Ureter (tissue), 1 donor: ENCODE measurements at regions not wholly inside any gene's neighbourhood (a gene's known extent, or its start where the extent isn't known, plus 50 kb on each side); places are given as distances from the start of the nearest gene placed in this dataset.

Source experiments
- DNase-seq: peaks from one replicate; pipeline ENCODE4 v3.0.0-alpha.2; 2020; ENCODE audit warnings: low spot score
- donor health status: DM: yes; HTN: yes; CAD: no.

DNA sequence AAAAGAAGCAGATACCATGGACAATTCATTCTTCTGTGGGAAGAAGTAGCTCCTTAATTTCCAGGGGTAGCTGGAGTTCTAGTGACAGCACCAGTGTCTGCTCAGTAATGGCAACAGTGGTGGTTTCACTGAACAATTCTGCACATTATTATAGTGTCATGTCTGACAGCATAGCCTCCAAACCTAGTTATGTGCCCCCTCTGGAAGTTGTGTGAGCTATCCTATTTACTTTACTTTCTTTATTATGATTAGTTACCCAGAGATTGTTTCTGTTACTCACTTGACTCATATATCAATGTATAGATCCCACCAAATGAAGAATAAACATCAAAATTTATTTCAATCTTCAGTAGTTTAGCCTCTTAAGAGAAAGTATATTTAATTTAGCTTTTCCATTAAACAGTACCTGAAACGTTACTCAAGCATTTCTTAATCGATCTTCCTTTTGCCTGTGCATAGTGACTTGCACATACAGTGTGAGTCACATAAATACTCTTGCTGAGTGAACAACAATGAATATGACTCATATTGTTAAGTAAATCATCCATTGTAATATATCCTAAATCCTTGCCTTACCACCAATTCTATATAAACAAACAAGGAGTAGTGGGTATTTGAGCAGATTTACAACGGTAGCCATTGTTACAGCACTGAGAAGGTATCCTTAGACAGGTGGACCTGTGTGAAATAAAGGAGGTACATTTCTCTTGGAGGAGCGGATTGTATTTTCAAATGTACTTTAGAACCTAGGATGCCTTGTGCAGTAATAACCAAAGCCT lies 534.7 kb downstream of the ANKRD50 start:
- no peak for DNase-seq

DNA sequence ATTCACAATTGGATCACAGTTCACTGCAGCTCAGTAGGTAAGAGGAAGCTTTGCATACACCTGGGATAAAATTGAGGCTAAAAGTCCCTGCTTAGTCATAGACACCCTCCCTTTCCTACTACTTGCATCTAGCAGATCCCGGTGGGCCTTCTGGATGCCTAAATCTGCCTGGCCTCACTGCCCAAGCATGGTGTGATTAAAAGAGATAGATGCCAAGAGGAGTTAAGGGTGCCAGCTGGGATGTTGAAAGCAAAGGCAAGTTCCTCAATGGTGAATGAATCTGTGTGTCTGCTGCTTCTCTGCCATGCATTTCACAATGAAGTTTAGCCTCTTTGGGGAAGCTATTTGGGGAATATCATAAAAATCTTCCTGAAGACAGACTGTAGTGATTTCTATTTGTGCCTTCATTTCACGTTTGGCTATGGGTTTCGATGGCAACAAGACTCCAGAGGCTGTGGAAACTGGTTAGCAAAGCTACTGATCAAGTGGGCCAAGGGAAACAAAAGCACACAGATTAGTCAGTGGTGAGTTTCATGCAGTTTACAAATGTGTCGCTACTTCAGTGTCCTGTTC lies 534.0 kb downstream of the ANKRD50 start:
- no peak for DNase-seq

DNA sequence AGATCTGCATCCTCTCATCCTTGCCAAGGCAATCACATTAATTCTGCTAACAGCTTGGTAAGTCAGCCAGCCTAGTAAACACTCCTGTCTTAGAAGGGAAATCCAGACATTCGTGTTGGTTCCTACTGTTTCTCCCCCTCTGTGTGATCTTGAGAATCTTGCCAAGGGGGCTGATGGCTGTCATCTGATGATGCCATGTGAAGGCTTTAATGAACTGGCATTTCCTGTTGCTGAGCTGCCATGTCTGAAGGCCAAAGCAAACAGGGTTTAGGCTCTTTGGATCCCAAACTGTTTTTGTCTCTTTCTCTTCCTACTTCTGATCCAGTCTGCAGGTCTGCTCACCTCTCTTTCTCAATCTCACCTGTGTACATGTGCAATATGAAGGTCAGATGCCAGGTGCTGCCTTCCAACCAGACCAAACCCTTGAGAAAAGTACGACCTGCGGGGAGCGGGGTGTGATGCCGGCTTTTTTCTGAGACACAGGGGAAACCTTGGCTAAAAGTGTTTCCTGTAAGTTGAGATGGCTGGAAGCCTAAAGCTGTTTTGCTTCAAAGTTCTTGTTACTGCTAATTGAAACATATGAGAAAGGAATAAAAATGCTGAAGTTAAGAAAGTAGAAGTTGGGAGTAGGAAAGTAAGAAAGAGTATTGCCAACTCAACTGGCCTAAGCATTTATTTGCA lies 532.9 kb downstream of the ANKRD50 start:
- DNase-seq: no peak

DNA sequence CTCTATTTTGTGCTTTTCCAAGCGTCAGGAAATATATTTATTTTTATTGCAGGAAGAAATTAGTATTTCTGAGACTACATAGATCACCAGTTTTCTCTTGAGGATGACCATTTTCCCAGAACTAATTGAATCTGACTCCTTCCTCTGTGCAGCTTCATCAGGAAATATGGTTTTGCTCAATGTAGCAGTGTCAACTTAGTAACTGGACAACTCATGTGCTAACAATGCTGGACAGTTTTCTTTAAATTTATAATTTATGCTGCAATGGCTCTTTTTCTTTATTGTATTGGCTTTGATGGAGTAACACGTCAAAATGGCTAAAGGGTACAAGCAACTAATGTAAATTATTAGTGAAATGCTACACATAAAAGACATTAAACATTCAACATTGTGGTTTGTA lies 531.5 kb downstream of the ANKRD50 start:
- DNase-seq: no peak

DNA sequence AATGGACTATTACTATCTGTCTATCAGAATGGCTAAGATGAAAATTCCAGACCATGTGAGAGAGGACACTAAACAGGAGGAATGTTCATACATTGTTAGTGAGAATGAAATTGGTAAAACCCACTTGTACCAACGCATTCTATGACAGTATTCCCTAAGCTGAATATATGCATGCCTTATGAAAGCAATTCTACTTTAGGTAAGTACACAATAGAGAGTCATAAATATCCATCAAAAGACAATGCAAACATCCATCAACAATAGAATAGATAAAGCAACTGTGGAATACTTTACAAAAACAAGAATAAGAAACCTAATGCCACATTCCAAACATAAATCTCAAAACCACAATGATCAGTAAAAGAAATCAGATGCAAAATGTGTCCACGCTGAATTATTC lies 529.3 kb downstream of the ANKRD50 start:
- DNase-seq: no peak

DNA sequence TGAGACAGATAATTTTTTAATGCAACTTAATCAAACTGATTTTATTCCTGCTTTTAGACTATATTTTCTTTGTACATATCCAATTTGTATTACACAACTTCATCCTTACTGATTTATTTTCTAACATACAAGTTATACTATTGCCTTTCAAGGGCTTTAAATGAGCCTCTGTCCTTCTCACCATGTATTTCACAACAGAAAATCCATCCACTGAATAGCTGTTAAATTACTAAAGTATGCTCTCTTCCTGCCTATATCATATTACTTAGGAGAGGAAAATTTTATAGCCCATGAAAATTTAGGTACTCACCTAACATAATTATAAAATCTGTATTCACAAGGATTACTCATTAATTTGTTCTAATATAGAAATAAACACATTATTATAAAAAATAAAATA lies 528.6 kb downstream of the ANKRD50 start:
- DNase-seq: no peak

DNA sequence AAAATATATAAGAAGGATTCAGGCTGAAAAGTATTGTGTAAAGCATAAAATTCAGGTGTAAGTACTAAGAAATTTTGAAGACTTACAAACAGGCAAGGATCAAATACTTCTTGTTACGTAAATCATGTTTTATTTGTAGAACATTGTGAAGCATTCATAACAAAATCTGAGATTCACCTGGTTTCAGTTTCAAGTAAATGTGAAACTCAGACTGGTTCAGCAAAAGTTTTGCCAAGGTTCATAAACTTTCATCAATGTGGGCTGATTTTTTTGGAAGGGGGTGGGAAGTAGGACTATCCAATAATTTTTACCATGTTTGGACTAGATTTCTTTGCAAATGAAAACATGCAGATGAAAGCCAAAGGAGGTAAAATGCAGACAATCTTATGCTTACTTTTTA lies 527.7 kb downstream of the ANKRD50 start:
- DNase-seq: no peak

DNA sequence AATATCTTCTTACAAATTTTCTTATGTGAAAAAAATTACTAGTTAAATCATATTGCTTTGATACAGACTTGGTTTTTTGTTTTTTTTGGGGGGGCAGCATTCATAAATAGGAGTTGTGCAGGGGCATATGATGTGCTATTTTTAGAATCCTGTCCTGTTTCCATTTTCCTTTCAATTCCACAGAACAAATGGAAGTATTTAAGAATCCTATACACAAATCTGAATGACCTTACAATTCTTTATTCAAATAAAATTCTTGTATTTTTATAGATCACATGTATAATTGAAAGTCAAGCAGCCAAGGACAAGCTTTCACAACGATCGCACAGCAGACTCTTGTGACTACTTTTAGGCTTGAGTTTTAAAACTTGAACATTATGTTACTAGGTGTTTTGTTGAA lies 523.9 kb downstream of the ANKRD50 start:
- DNase-seq: no peak

DNA sequence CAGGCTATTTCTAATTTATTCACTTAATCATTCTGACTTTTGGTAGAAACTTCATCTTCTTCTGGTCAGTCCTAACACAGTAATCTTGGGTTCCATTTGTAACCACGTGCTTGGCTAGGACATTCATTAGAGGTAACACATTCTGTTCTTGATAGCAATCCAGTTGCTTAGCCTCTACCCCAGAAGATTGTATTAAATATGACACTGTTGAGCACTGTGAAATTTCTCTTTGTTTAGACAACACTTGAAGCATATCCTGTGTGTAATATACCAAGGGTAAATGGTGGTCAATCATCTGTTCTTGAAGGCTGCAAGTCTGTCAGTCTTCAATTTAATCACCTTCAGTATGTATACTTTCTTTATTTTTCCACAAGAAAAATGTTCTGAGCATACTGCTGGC lies 523.0 kb downstream of the ANKRD50 start:
- no peak for DNase-seq

DNA sequence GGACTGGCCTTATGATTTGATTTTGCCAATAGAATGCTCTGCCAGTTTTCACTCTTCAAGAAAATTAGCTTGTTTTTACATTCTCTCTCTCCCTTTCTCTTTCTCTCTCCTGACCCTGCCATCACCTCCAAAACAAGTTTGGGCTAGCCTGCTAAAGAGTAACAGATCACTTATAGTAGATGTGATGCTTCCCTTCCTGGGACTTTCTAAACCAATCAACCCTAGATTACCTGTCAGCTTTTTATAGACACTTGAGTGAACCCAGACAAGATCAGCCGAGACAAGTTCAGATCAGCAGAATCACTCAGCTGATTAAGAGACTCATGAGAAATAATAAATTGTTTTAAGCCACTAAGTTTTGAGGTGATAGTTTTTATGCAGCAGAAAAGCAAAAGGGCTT lies 521.2 kb downstream of the ANKRD50 start:
- no peak for DNase-seq

DNA sequence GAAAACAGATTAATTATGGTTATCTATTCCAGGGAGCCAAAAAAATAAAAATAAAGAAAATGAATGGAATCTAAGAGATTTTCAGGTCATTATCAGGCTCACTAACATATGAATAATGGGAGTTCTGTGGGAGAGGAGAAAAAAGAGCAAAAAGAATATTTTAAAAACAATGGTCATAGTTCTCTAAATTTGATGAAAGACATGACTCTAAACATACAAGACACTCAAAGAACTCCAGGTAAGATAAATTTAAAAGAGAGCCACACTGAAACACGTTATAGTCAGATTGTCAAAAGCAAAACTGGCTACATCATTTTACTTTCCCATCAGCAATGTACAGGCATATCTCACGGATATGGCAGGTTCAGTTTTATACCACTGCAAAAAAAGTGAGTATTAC lies 520.0 kb downstream of the ANKRD50 start:
- no peak for DNase-seq

DNA sequence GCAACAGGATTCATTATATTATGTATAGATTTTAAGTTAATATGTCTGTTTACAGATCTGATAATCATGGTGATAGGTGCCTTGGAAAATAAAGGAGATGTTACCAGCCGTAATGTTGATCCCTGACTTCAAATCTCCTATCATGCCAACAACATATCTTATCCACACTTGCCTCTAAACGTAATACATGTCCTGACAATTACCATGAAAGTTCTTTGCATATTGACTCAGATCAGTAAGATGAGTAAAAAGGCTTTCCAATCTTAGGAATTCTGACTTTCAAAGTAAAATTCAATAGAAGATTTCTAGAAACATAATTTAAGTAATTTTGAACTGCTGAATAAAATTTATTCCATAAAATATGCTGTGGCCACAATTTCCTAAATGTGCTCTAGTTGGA lies 513.3 kb downstream of the ANKRD50 start:
- DNase-seq: no peak

DNA sequence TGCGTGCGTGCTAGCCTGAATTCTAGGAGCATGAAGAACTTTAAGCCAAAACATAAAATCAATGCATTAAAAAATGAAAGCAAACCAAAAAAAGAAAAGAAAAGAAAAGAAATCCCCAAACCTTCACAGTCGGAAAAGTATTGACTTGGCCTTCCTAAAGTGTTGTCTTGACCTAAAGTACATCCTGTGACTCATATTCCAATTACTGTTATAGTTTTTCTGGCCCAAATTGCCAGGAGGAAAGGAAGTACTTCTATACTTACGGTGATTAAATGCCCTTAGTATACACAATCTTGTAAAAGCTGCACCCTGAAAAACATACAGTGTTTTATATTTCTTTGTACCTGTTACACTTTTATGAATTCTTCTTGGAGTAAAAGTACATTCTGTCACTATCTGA lies 512.8 kb downstream of the ANKRD50 start:
- DNase-seq: no peak

DNA sequence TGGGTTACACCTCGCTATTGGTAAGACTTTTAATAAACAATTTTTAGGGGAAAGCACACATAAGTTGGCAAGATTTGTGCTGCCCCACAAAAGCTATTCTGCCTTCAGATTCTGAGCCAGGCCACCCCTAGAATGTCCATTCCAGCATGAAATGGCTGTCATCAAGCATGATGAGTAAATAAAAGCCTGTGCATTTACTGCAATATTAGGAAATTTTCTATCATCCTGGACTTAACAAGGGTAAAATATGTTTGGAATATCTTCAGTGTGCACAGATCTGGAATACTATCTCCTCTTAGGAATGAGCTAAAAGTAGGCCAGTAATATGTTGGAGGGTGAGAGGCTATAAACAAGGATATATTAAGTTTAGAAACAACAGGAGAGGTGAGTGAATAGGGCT lies 510.9 kb downstream of the ANKRD50 start:
- no peak for DNase-seq

DNA sequence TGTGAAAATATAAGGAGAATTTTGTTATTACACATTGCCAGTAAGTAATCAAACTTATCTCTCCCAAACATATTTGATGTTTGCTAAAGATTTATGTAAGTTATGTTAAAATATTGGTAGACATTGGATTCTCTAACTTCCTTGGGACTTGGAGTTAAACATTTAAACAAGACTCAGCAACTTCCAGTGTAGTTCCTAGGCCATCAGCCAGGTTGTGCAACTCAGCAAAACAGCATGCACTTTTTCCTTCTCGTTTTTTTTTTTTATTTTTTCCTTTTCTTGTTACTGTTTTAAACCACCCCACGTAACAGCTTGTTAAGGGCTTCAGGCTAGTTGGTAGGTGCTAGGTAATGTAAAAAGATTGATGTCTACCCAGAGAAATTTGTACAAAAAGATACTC lies 510.4 kb downstream of the ANKRD50 start:
- no peak for DNase-seq

DNA sequence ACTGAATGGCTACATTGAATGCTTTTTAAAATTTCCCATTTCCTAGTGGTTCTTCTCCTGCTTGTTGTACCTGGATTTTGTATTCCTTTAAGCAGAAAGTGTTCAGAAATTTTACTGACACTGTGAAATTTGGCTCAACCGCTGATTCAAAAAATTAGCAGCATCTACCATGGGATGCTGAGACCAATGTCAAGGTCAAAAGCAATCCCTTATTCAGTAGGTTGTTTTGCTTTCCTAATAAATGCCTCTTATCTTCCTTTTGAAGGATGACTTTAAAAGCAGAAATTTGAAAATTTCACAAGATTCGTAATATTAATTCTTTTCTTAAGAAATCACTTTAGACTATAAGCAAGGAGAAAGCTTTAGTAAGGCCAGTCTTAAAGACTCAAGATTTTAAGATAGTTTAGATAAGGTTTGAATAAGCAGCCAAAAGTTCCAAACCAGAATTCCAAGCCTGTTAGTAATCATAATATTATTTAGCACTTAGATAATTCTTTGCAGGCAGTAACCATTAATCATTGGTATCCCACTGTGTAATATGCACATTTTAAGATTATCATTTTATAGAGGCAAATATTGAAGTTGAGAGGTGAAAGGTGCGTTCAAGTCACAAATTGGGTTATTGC lies 508.8 kb downstream of the ANKRD50 start:
- DNase-seq: no peak

DNA sequence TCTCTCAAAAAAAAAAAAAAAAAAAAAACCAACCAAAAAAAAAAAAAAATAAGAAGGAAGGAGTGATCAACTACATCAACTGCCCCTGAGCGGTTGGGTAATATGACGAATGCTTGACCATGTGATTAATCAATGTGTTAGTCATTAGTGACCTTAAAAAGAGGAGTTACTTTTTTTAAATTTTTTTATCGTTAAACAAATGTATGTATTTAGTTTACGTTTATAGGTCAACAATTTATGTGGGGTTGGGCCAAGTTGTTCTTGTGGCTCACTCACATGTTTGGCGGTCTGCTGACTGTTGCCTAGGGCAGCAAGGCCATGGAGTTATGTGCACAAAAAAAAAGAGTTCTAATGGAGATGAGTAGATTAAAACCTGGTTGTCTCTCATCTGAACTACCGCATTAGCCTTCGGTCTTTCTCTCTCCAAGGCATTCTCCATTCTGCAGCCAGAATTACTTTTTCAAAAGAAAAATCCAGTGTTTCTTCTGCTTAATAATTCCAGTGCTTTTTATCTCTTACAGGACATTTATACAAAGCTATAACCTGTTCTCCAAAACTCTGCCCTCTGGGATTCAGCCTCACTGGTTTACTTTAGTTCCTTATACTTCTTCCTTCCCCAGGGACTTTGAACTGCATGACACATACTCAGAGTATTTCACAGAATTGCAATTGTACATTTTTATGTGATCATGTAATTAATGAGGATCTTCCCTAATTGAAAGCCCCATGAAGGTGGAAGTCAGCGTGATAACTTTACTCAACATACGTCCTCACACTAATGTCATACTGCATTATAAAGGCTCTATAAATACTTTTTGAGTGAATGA lies 505.5 kb downstream of the ANKRD50 start:
- DNase-seq: no peak

DNA sequence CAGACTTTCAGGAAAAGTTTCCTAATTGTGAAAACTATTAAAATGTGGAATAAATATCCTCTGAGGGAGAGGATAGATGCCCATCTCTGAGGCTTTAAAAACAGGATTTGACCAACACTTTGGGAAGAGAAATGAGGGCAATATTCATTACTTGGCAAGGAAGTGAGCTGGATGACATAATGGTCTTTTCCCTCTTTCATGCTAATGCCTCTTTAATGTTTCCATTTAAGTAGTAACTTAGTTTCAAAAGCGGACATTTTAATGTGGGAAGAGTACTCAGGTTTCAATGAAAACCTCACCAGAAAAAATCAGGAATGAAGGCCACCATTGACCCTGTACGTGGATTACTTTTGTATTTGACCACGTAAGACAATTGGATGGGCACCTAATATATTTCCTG lies 503.3 kb downstream of the ANKRD50 start:
- no peak for DNase-seq

DNA sequence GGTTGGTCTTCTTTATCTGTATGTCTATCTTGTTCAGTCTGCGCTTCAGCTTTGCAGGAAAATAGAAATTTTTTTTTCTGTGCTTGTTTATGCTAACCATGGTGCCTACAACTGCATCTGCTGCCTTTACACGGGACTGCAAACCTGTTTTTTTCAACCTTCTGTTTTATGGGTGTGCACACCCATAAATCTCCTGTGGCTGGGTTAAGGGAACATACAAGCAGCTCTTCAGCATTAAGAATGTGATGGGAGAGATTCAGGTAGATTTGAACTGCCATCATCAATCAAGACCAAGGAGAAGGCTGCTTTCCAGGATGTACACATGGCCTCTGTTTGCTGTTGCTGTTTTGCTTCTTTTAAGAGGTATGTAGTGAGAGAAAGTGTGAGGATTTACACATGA lies 502.9 kb downstream of the ANKRD50 start:
- no peak for DNase-seq

DNA sequence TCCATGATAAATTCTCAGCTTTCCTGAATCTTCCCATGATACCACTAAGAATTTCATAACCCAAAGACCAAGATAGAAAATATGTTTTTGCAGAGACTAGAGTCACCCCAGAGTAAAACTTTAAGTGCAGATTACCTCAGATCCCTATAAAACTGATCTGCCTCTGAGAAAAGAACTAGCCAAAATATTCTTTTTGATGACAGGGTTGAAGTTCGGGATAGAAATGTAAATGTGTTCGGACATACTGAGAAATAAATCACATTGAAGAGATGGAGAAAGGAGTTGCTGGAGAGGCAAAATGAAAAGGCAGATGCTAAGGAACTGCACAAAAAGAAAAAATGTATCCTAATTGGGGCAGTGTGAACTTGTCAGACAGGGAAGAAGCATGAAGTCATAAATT lies 501.8 kb downstream of the ANKRD50 start:
- DNase-seq: no peak

DNA sequence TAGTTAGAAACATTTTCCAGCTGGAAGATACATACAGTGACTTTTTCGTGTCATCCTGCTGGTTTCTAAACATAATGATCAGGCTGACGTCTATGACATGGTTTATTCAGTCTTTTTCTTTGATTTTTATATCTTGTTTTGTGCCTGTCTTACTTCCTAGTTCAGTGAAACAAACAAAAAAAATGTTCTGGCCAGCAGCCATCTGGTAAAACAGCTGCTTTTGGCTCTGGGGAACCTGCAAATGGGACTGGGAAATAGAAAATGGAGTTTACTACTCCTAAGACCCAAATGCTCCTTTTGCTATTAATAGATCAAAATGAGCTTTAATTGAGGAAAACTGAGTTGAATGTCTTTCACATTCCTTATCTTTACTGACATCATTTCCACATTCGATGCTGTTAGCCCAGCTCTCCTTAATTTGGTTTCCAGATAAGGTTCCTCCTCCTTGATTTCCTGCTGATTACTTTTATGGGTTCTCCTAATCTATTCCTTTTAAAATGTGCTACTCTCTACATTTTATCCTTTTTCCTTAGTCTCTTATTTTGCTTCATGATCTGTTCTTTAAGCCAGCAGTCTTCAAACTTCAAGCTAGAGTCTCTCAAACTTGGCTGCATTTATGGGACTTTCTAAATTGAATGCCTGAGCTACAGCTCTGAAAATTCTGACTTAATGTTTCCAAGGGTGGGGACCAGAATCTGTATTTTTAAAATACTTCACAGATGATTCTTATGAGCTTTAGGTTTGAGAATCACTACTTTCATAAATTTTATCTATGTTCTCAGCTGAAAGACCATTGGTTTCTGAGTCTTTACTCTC lies 499.5 kb downstream of the ANKRD50 start:
- DNase-seq: no peak
